GM18909 (cell line): ENCODE measurements at regions not wholly inside any gene's neighbourhood (a gene's known extent, or its start where the extent isn't known, plus 50 kb on each side); places are given as distances from the start of the nearest gene placed in this dataset.
"Not testable (repeated sequence)": the region's sequence is repeated elsewhere in the genome, so short reads cannot be mapped to it uniquely, and the experiment has no call there.

Experiments used
- ATAC-seq: cut with Tn5 transposase; IDR thresholded peaks from one replicate; pipeline ENCODE4 v1.9.1; 2021; ENCODE audit warnings: mild to moderate bottlenecking; ENCODE audit not compliant: unreplicated experiment, poor library complexity

DNA sequence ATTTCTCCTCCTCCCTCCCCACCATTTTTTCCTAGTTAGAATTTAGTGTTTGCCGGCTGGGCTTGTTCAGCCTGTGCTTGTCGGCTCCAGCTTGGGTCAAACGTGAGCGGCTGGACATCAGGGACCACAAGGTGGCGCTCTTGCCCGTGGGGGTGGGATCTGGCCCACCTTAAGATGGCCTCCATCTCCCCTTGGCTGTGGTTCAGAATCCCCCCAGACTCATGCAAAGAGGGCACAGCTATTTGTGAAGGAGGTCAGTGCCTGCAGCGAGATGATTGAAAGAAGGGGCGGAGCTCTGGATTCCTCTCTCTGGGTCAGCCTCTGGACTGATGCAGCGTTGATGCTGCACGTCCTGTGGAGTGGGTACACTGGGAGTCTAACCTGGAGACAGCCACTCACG, 283.3 kb upstream of the TUT7 start:
- ATAC-seq = no peak

- no peak for ATAC-seq
Observed at GRCh38 chr9:86636519-86636918, 282.3 kb upstream of the TUT7 start.

GRCh38 chr9:86636038-86636437, 281.8 kb upstream of the TUT7 start:
- no peak for ATAC-seq

DNA sequence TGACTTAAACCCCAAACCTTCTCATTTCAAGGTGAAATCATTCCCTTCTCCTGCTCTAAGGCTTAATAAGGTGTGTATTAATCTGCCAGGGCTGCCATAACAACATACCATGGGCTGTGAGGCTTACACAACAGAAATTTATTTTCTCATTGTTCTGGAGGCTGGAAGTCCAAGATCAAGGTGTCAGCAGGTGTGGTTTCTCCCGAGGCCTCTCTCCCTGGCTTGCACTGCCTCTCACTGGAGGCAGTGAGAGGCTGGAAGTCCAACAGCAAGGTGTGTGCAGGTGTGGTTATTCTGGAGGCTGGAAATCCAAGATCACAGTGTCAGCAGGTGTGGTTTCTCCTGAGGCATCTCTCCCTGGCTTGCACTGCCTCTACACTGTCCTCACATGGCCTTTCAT, 280.3 kb upstream of the TUT7 start:
- no peak for ATAC-seq

DNA sequence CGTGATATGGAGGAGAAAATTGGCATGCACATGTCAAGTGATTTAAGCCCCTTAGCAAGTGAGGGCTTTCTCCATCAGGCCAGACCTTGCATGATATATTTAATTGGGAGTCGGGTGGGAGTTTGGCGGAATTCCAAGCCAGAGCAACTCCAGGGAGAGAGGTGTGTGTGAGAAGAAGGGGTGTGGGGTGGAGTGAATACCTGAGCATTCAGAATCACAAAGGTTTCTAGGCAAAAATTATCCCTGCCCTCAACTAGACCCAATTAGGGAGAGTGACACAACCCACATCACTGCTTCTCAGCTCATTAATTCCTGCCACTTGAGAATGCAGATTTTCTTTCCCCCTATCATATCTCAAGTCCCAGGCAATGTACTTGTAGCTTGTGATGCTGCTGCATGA, 279.7 kb upstream of the TUT7 start:
- ATAC-seq = no peak

- no peak for ATAC-seq
Observed at GRCh38 chr9:86632537-86632936, 278.3 kb upstream of the TUT7 start.

- ATAC-seq = no peak
Observed at GRCh38 chr9:86629530-86629929, 275.3 kb upstream of the TUT7 start.

DNA sequence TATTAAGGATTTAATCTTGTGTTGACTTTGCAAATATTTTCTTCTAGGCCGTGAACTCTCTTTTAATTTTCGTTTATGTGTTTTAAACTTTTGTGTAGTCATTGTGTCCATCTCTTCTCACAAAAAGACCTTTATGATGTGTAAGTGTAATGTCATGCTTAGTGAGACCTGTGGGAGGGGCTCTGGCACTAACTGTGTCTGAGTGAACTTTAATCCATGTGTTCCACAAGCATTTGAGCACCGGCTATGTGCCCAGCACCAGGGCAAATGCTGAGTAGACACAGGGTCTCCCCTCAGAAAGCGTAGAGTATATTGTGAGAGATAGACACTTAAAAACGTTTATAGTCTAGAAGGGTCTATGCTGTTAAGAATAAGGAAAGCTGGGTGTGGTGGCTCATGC, 272.6 kb upstream of the TUT7 start:
- no peak for ATAC-seq

GRCh38 chr9:86624630-86625029, 270.4 kb upstream of the TUT7 start:
- ATAC-seq = no peak

GRCh38 chr9:86614871-86615849, 260.9 kb upstream of the TUT7 start:
- no peak for ATAC-seq

DNA sequence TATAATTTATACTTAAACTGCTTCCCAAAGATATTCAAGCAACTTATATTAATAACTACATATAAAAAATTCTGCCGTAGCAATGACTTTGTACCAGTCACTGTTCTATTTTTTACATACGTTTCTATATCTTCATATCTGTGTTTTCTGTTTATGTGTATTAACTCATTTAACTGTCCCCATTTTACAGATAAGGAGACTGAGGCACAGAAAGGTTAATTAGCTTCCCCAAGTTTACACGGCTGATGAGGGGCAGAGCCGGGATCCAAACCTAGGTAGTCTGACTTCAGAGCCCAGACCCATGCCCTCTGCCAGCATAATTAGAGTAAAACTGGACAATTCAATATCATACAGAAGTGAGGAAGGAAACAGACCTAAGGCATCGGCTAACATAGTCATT, 259.7 kb upstream of the TUT7 start:
- no peak for ATAC-seq

DNA sequence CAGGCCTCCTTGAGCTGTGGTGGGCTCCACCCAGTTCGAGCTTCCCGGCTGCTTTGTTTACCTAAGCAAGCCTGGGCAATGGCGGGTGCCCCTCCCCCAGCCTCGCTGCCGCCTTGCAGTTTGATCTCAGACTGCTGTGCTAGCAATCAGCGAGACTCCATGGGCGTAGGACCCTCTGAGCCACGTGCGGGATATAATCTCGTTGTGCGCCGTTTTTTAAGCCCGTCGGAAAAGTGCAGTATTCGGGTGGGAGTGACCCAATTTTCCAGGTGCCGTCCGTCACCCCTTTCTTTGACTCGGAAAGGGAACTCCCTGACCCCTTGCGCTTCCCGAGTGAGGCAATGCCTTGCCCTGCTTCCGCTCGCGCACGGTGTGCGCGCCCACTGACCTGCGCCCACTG, 257.3 kb upstream of the TUT7 start:
- not testable (repeated sequence) for ATAC-seq

- ATAC-seq = no peak
Observed at GRCh38 chr9:86605303-86605702, 251.1 kb upstream of the TUT7 start.

DNA sequence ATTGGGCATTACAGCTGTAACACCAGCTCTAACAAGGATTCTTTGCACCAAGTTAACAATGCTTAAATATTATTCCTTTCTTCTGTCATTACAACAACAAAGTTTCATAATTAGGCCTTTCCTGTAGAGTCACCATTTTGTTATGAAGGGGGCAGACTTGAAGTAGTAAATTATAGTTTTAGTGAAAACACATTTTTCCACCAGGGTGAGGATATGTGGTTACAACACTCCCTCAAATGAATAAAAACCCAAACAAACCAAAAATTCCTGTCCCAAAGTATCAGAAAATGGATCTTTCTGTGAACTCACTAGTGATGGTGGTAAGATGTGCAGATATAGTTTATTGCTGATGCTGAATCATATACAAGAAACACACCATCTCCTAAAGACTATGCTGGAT, 250.5 kb upstream of the TUT7 start:
- no peak for ATAC-seq

DNA sequence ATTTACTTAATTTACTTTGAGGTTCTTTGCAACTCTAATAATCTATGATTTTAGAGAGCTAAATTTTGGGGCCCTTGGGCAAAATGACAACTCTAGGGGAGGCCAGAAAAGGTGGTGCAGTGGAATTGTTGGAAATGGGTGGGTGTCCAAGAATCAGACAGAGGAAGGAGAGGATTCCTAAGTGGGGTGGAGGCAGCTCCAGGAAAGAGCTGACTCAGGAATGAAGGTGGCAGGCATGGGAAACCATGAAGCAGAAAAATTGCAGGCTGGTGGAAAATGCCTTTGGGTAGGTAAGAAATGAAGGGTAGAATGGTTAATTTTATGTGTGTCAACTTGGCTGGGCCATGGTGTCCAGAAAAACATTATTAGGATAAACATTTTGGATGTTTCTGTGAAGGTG, 248.5 kb upstream of the TUT7 start:
- ATAC-seq = no peak

- ATAC-seq = no peak
Observed at GRCh38 chr9:86601697-86602096, 247.5 kb upstream of the TUT7 start.

- no peak for ATAC-seq
Observed at GRCh38 chr9:86600977-86601376, 246.8 kb upstream of the TUT7 start.

DNA sequence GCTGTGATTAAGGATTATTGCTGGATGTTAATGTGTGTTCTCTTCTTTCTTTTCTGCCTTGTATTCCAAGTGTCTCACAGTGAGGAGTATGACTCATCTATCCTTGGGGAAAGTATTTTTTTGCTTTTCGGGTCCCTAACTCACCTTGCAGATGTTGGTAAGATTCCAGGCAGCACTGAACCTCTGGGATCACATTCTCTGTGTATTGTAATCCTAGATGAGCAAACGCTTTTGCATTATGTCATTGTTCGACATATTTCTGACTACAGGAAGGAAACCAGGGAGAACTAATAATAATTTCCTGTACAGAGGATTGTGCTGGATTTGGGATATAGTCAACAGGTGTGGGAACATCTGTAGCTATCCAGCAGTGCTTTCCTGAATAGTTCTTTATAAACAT, 246.1 kb upstream of the TUT7 start:
- no peak for ATAC-seq

DNA sequence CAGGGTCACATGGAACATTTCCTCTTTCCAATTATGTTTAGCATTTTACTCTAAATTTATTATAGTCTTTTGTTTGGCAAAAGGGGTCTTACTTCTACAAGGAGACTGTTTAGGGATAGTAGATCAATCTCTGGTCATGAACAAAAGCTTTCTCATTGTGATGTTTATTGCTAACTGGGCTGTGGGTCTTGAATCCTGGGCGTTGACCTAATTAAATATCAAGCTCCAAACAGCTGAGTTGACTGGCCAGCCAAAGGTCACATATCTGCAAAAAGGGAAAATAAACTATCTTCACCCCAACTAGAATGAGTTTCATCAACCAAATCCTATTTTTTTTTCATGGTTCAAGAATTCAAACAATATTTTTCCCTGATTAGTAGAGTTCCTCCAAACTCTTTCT, 245.4 kb upstream of the TUT7 start:
- ATAC-seq = no peak

DNA sequence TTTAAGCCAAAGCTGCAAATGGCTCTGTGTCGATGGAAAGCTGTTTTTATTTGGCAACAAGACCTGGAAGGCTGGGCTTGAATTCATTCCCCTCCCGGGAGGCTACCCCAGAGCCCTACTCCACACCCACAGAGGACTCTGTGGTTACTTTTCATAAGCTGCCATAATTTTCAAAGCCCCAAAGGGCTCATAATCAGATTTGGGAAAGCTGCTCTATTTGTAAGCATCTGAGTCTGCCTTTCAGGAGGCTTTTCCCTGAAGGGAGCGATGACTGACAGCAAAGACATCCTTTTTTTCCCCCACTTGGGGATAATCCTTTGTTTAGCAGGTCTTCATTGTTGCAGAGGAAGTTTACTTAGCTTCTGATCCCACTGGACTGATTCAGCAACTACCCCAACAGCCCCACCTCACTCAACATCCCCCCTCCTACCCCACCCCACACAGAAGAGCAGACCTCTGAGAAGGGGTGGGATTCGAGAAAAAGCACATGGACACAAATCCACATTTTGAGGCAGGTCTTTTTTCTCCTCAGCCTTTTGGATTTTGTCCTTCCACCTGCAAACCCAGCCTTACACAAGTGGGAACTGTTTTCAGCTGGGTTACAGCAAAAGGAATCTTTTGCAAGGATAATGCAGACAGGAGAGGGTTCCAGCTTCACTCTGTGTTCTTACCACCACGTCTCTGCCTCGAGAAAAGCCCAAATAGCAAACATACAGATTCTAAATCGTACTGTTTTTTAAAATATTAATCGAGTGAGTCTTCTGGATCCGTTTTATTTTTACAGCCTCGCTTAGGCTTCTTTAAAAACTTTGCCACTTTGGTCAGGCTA, 244.4 kb upstream of the TUT7 start:
- no peak for ATAC-seq

DNA sequence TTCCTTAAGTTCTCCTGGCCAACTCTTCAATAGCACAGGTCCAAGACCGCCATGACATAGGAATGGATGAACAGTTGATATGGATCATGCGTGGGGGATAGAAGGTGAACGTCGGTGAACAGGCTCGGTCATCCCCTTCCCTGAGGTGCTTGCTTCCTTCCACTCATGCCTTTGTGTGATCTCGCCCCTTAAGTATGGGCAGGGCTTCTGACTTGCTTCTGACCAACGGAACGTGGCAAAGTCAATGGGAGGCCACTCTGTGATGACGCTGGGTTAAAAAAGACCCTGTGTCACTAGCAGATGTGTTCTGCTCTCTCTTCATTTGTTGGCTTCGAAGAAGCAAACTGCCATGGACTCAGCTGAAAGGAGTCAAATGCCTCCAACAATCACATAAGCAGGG, 240.5 kb upstream of the TUT7 start:
- ATAC-seq = no peak
